B cell (primary cell): ENCODE measurements at regions not wholly inside any gene's neighbourhood (a gene's known extent, or its start where the extent isn't known, plus 50 kb on each side); places are given as distances from the start of the nearest gene placed in this dataset.

Experiments
- ATAC-seq: fragments of 200-7000 bp; cut with Tn5 transposase; one replicate; pipeline ENCODE4 v1.10.0; 2021; ENCODE audit warnings: low read depth, mild to moderate bottlenecking, moderate number of reproducible peaks, moderate library complexity
- CTCF ChIA-PET: fragments of 350-600 bp; sonication (Branson Sonifier 250); formaldehyde crosslinking; loops from one replicate; lab custom pipeline; 2021; ENCODE audit warnings: antibody characterized with exemption, inconsistent platforms; lab: Charles Lee
- POLR2A ChIA-PET: fragments of 350-600 bp; sonication (Branson Sonifier 250); formaldehyde crosslinking; loops from one replicate; lab custom pipeline; 2021; ENCODE audit warnings: antibody characterized with exemption; lab: Charles Lee
- DNase-seq: peaks from one replicate; pipeline ENCODE4 v3.0.0; 2013
- H2AFZ ChIP-seq: 2 replicates; pipeline ENCODE4 v1.6.1; 2012; ENCODE audit warnings: mild to moderate bottlenecking, low read depth, low read length; ENCODE audit not compliant: insufficient read depth, poor library complexity, severe bottlenecking
- H3K27ac ChIP-seq, 2 donors: 1 replicate in 1 of 2; 2 replicates in 1 of 2; pipeline ENCODE4 v1.5.1; 2012 to 2013; ENCODE audit warnings: low read length in 2 of 2, mild to moderate bottlenecking in 2 of 2, moderate library complexity in 1 of 2
- H3K27me3 ChIP-seq, 4 experiments: fragments of 200-600 bp in 1 of 4; sonication (generic) in 1 of 4; replicated peaks in 1 of 4; 1 replicate in 2 of 4; 2 replicates in 2 of 4; pipeline versions ENCODE4 v1.6.1 to v1.7.0; 2013 to 2016; ENCODE audit warnings: low read length in 3 of 4, mild to moderate bottlenecking in 2 of 4, mixed read lengths in 1 of 4, moderate library complexity in 1 of 4; ENCODE audit not compliant: insufficient read depth in 4 of 4, control insufficient read depth in 3 of 4; ENCODE audit errors: control extremely low read depth in 1 of 4
- H3K36me3 ChIP-seq, 2 experiments: replicated peaks in 1 of 2; 1 replicate in 1 of 2; 2 replicates in 1 of 2; pipeline versions ENCODE4 v1.6.1 to v1.7.1; 2013; ENCODE audit warnings: low read length in 1 of 2; ENCODE audit not compliant: insufficient read depth in 2 of 2, control insufficient read depth in 1 of 2; ENCODE audit errors: control extremely low read depth in 1 of 2, extremely low read depth in 1 of 2
- H3K4me1 ChIP-seq, 2 donors: fragments of 200-600 bp in 1 of 2; sonication (generic) in 1 of 2; 1 replicate in 1 of 2; 2 replicates in 1 of 2; pipeline versions ENCODE4 v1.5.1 to v1.6.1; 2013 to 2017; ENCODE audit warnings: low read length in 2 of 2; ENCODE audit not compliant: control insufficient read depth in 2 of 2, insufficient read depth in 2 of 2
- H3K4me2 ChIP-seq: replicated peaks from 2 replicates; pipeline ENCODE3; 2012; ENCODE audit warnings: mild to moderate bottlenecking, low read depth, low read length; ENCODE audit not compliant: poor library complexity, severe bottlenecking
- H3K4me3 ChIP-seq, 5 experiments: fragments of 200-600 bp in 1 of 5; sonication (generic) in 1 of 5; 1 replicate in 3 of 5; 2 replicates in 2 of 5; pipeline versions ENCODE4 v1.5.1 to v1.7.0; 2011 to 2016; ENCODE audit warnings: low read length in 4 of 5, mild to moderate bottlenecking in 4 of 5, low read depth in 2 of 5, control low read depth in 1 of 5, moderate library complexity in 1 of 5; ENCODE audit not compliant: insufficient read depth in 1 of 5; ENCODE audit errors: control extremely low read depth in 1 of 5, extremely low read depth in 1 of 5
- H3K79me2 ChIP-seq: fragments of 200-600 bp; sonication (generic); one replicate; pipeline ENCODE4 v1.6.0; 2016; ENCODE audit warnings: low read length; ENCODE audit not compliant: control insufficient read depth, insufficient read depth
- H3K9ac ChIP-seq: fragments of 200-600 bp; sonication (generic); 2 replicates; pipeline ENCODE4 v1.6.1; 2017; ENCODE audit warnings: mild to moderate bottlenecking, low read length, moderate library complexity
- H3K9me3 ChIP-seq, 3 donors: one replicate each; pipeline versions ENCODE4 v1.6.1 to v1.7.1; 2013; ENCODE audit warnings: low read length in 2 of 3; ENCODE audit not compliant: control insufficient read depth in 2 of 3, insufficient read depth in 1 of 3; ENCODE audit errors: control extremely low read depth in 1 of 3
- H4K20me1 ChIP-seq: 2 replicates; pipeline ENCODE4 v1.6.0; 2012; ENCODE audit warnings: mild to moderate bottlenecking, low read length; ENCODE audit not compliant: insufficient read depth, control insufficient read depth, poor library complexity, severe bottlenecking
- H3K27ac Mint-ChIP-seq: one replicate; pipeline ENCODE4 v1.8.0; 2021; ENCODE audit warnings: mixed read lengths
- H3K27me3 Mint-ChIP-seq: one replicate; pipeline ENCODE4 v1.8.0; 2021; ENCODE audit warnings: mixed read lengths
- H3K4me1 Mint-ChIP-seq: one replicate; pipeline ENCODE4 v1.8.0; 2021; ENCODE audit warnings: mixed read lengths
- H3K4me3 Mint-ChIP-seq: one replicate; pipeline ENCODE4 v1.8.0; 2021; ENCODE audit warnings: mixed read lengths
- H3K9me3 Mint-ChIP-seq: one replicate; pipeline ENCODE4 v1.8.0; 2022; ENCODE audit warnings: mixed read lengths; ENCODE audit not compliant: insufficient read depth
- EZH2 ChIP-seq: IDR thresholded peaks from 2 replicates; pipeline ENCODE4 v1.6.1; 2012; ENCODE audit warnings: borderline replicate concordance, low read depth, mild to moderate bottlenecking, moderate library complexity, low read length; ENCODE audit not compliant: insufficient read depth, poor library complexity, severe bottlenecking
- WGBS: methylation state at CpG from one replicate; pipeline ENCODE4 v1.1.5; 2013; ENCODE audit warnings: missing lambda C conversion rate; ENCODE audit not compliant: insufficient coverage; 5-methylcytosine and 5-hydroxymethylcytosine counted together
- intact Hi-C: fragments of 100-400 bp; cut with micrococcal nuclease; formaldehyde crosslinking; loops from one replicate; pipeline ENCODE4 v1.10.0; 2022
- TF ChIP-seq, protein P1 (sequence below): fragments of 200-600 bp; IDR thresholded peaks from one replicate; pipeline ENCODE4 v1.8.0; 2022; ENCODE audit warnings: antibody characterized with exemption, mild to moderate bottlenecking

GRCh38 chr7:27398851-27399250 lies 156.2 kb downstream of the EVX1 start:
- H3K9me3 Mint-ChIP-seq, result peaks cover 4% of the 10 kb centered on the region
- ChIA-PET POLR2A (no interaction called here), CTCF (no interaction called here)
- Histone ChIP-seq H3K9me3 (peaks cover 0 to 3% (median 0%) of the 10 kb centered on the region in 3 donors), H3K4me2 (no peak overlapping the region), H3K36me3 (no peaks in the 10 kb centered on the region), H2AFZ (no peak overlapping the region), H3K27ac (no peak overlapping the region), H3K4me1 (peaks cover 0 to 3% of the 10 kb centered on the region in 2 donors), H3K27me3 (no peaks in the 10 kb centered on the region), H3K4me3 (no peak overlapping the region), H3K79me2 (no peaks in the 10 kb centered on the region), H3K9ac (no peak overlapping the region), H4K20me1 (no peaks in the 10 kb centered on the region)
- no peak overlapping the region for H3K4me3 Mint-ChIP-seq
- ATAC-seq (no peak), DNase-seq (no peak)
- 100% methylated on average over 3 of the region's 3 CpGs for WGBS
- H3K27me3 Mint-ChIP-seq, result peaks cover 12% of the 10 kb centered on the region
- no peak overlapping the region for H3K27ac Mint-ChIP-seq
- no peak for TF ChIP-seq EZH2
- TF ChIP-seq, protein P1, sequence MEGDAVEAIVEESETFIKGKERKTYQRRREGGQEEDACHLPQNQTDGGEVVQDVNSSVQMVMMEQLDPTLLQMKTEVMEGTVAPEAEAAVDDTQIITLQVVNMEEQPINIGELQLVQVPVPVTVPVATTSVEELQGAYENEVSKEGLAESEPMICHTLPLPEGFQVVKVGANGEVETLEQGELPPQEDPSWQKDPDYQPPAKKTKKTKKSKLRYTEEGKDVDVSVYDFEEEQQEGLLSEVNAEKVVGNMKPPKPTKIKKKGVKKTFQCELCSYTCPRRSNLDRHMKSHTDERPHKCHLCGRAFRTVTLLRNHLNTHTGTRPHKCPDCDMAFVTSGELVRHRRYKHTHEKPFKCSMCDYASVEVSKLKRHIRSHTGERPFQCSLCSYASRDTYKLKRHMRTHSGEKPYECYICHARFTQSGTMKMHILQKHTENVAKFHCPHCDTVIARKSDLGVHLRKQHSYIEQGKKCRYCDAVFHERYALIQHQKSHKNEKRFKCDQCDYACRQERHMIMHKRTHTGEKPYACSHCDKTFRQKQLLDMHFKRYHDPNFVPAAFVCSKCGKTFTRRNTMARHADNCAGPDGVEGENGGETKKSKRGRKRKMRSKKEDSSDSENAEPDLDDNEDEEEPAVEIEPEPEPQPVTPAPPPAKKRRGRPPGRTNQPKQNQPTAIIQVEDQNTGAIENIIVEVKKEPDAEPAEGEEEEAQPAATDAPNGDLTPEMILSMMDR, result no peak
- peaks cover 8% of the 10 kb centered on the region for H3K4me1 Mint-ChIP-seq
- intact Hi-C loops, result no loop called here

GRCh38 chr7:27399791-27400567 lies 157.4 kb downstream of the EVX1 start:
- ChIA-PET CTCF (no interaction called here), POLR2A (no interaction called here)
- Histone ChIP-seq H3K4me2 (no peak overlapping the region), H3K36me3 (no peaks in the 10 kb centered on the region), H3K4me3 (no peak overlapping the region), H3K79me2 (no peaks in the 10 kb centered on the region), H3K27me3 (no peaks in the 10 kb centered on the region), H2AFZ (no peak overlapping the region), H3K9me3 (no peaks in the 10 kb centered on the region), H3K4me1 (peaks cover 0 to 3% of the 10 kb centered on the region in 2 donors), H3K27ac (no peak overlapping the region), H4K20me1 (no peaks in the 10 kb centered on the region), H3K9ac (no peak overlapping the region)
- DNase-seq (no peak), ATAC-seq (no peak)
- Mint-ChIP-seq H3K4me3 (no peak overlapping the region), H3K9me3 (peaks cover 4% of the 10 kb centered on the region), H3K27ac (no peak overlapping the region), H3K27me3 (peaks cover 9% of the 10 kb centered on the region), H3K4me1 (peaks cover 8% of the 10 kb centered on the region)
- no peak for TF ChIP-seq EZH2
- TF ChIP-seq, protein P1, result no peak
- whole genome bisulfite sequencing, result 24% methylated on average over 10 of the region's 11 CpGs
- intact Hi-C loops, result no loop called here
